DMS153 treated with DMSO at 0.1 percent for 48 hours (cell line): ENCODE measurements at regions not wholly inside any gene's neighbourhood (a gene's known extent, or its start where the extent isn't known, plus 50 kb on each side); places are given as distances from the start of the nearest gene placed in this dataset.

ENCODE experiments used
- DNase-seq: peaks from one replicate; lab custom pipeline; 2025; ENCODE audit not compliant: unreplicated experiment; lab: John Stamatoyannopoulos, UW

DNA sequence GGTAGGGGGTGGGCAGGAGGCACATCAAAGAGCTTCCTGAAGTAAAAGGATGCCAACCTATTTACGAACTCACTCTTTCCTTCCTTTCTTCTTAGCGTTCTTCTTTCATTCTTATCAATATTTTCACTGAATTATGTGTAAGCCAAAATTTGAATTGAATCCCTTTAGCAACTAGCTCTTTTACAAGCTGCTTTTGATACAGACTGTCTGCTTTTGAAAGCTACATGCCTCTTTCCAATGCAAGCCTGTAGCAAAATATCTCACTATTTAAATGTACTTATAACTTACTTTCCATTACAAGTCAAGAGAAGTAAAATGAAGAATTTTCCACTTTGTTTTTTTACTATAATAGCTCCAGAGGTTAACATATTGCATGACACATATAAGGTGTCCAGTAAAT lies 186.6 kb downstream of the NXPE2 start:
- DNase-seq, result no peak

- no peak for DNase-seq
Measured at GRCh38 chr11:114876234-114876633, 197.9 kb downstream of the NXPE2 start.

GRCh38 chr11:114877976-114878375 lies 199.6 kb downstream of the NXPE2 start:
- no peak for DNase-seq

GRCh38 chr11:114880442-114880841 lies 202.1 kb downstream of the NXPE2 start:
- DNase-seq, result no peak

DNA sequence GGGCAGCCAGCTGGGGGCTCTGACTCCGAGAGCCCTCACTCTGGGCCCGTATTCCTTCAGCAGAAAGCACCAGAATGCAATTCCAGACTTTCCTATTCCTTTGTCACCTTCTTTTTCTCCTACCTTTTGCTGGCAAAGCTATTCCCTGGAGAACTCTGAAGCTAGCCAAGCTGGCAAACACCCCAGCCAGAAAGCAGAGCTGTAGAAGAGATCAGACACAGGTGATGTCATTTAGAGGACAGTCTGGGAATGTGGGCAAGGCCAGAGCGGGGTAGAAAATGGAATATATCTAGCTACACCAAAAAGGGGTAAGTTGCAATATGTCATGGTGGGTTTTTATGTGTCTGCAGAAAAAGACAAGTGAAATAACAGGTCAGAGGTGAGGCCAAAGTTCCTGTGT lies 205.1 kb downstream of the NXPE2 start:
- no peak for DNase-seq

GRCh38 chr11:114886644-114887265 lies 208.4 kb downstream of the NXPE2 start:
- DNase-seq, result no peak

DNA sequence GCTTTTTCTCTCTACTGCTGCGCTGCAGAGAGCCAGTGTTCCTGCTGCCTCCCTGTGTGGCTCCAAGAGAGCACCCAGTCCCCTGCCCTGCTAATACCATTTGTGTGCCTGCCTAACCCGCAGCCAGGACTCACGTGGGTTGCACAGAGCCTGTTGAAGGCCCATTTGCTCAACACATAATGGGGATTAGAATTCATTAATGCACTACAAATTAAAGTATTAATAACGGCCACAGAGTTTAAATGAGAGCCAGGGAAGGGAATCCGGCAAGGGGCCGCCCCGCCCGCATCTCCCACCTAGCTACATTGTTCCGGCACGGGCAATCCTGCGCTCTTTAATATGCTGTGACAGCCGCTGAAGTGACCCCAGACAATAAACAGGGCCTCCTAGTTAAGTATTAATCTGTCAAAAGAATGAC lies 211.3 kb downstream of the NXPE2 start:
- DNase-seq, result no peak

DNA sequence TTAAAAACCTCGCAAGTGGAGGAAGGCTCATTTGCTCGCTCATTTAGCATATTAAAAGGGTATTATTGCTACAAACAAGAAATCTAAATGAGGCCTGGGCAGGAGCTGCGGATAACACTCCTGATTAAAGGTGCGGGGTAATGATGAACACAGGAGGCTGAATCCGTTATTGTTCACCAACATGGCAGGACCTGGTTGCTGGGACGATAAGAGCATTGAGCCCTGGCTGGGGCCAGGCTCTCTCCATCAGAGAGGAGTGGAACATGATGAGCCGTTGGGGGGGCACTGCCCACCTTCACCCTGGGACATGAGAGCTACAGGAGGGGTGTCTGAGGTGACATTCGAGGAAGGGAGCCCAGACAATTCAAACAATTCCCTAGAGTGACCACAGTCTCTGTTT lies 211.7 kb downstream of the NXPE2 start:
- DNase-seq, result no peak

GRCh38 chr11:114891911-114892310 lies 213.6 kb downstream of the NXPE2 start:
- no peak for DNase-seq

GRCh38 chr11:114892381-114893197 lies 214.3 kb downstream of the NXPE2 start:
- DNase-seq, result no peak

GRCh38 chr11:114893329-114893728 lies 215.0 kb downstream of the NXPE2 start:
- no peak for DNase-seq

DNA sequence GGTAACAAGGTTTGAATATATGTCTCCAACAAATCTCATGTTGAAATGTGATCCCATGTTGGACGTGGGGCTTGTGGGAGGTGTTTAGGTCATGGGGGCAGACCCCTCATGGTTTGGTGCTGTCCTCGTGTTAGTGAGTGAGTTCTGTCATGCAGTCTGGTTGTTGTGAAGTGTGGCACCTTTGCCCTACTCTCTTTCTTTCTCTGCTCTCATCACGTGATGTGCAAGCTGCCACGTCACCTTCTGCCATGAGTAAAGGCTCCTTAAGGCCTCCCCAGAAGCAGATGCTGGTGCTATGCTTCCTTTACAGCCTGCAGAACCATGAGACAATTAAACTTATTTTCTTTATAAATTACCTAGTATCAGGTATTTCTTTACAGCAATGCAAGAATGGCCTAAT lies 218.3 kb downstream of the NXPE2 start:
- DNase-seq, result no peak

GRCh38 chr11:114909866-114910265 lies 231.5 kb downstream of the NXPE2 start:
- no peak for DNase-seq

DNA sequence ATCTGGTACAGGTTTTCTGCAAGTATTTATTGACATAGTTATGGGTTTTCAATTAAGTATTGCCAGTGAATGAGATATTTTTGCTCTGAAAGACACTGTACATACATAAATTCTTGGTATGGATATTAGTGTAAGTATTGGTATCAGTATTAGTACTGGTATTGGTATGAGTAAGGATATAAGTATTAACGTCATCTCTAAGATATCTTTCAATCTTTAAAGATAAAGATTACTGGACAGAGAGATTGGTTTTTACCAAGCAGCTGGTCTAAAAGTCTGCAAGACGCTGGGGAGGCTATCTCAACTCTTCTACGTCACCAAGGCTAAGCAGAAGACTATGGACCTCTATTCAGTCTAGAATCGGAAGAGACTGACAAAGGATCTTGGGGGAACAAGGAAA lies 234.5 kb downstream of the NXPE2 start:
- DNase-seq, result no peak

DNA sequence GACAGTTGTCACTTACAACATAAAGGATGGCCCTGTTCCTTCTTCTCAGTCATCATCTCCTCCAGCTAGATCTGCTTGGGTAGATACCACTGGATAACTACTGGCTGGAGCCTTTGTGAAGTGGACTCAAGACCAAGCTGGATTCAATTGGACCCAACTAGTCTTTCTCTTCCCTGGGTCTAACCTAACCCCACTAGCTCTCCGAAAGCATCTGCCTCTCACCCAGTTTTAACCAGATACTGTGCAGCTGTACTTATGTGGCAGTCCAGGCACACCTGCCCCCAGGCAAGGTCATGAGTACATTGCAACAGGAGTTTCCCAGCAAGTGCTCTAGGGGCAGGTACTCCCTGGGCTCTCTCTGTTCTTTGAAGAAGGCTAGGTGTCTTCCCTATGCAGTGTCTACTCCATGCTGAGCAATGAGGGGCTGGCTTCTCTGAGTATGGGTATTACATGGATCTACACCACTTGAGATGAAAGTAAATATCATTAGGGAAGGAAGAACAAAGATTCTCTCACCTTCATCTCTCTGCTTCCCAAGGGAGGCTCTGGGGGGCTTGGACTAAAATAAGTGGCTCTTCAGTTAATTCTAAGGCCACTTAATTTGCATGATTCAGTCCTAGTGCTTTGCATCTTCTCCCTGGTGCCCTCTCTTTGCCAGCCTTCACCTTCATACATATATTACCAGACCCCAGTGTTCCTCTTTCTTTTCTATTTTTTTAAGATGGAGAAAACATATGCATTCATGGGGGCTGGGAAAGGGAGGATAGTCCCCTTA lies 236.1 kb downstream of the NXPE2 start:
- no peak for DNase-seq

- DNase-seq, result no peak
Measured at GRCh38 chr11:114915871-114916805, 237.8 kb downstream of the NXPE2 start.

DNA sequence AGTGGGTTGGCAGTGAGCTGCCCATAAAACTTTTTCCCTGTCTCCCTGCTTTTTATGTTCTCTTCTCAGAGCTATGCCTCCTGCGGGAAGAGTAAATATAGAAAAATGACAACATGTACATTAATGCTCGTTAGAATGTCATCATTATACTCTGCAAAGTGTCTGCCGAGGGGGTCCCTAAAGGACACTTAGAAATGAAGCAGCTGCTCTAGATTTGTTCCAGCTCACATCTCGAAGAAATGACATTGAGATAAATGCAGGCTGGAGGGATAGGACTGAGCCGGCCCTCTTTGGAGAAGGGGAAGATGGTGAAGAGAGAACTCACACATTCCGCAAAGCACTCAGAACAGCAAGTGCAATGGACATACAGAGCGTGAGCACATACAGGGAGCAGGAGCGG lies 240.0 kb downstream of the NXPE2 start:
- no peak for DNase-seq

DNA sequence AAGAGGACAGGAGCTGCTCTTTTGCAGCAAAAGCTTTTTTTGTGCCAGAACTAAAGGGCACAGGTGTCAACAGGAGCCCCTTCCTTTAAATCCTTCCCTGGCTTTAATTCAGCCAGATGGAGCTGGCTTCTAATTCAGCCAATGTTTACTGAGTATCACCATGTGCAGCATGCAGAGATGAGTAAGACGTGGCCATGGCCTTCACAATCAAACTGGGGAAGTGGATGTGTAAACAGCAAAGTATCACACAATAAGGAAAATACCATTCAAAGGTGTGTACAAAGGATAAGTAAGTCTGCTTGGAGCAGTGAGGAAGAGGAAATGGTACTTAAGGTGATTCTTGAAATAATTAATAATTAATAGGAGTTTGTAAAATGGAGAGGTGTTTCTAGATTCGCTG lies 243.4 kb downstream of the NXPE2 start:
- no peak for DNase-seq

GRCh38 chr11:114924042-114924441 lies 245.7 kb downstream of the NXPE2 start:
- DNase-seq, result no peak

- no peak for DNase-seq
Measured at GRCh38 chr11:114925591-114925990, 247.3 kb downstream of the NXPE2 start.
